Sigmoid colon (tissue), 6 donors: ENCODE measurements at regions not wholly inside any gene's neighbourhood (a gene's known extent, or its start where the extent isn't known, plus 50 kb on each side); places are given as distances from the start of the nearest gene placed in this dataset.

Experiments
- DNase-seq: peaks from one replicate; pipeline ENCODE4 v3.0.0-alpha.2; 2019
- H3K27ac ChIP-seq, 4 donors: fragments of 200-600 bp; sonication (generic); one replicate each; pipeline ENCODE4 v1.5.1; 2016 to 2019; ENCODE audit warnings: mild to moderate bottlenecking in 1 of 4
- H3K27me3 ChIP-seq, 3 donors: fragments of 200-600 bp; sonication (generic); one replicate each; pipeline ENCODE4 v1.5.1; 2019; ENCODE audit warnings: mild to moderate bottlenecking in 1 of 3
- H3K36me3 ChIP-seq, 4 donors: fragments of 200-600 bp; sonication (generic); one replicate each; pipeline ENCODE4 v1.5.1; 2016 to 2019
- H3K4me1 ChIP-seq, 4 donors: fragments of 200-600 bp; sonication (generic); one replicate each; pipeline ENCODE4 v1.5.1; 2017 to 2019
- H3K4me3 ChIP-seq, 4 donors: fragments of 200-600 bp; sonication (generic); one replicate each; pipeline ENCODE4 v1.5.1; 2017 to 2019; ENCODE audit warnings: mild to moderate bottlenecking in 2 of 4, moderate library complexity in 1 of 4
- H3K9me3 ChIP-seq, 4 donors: fragments of 200-600 bp in 3 of 4; sonication (generic) in 3 of 4; one replicate each; pipeline versions ENCODE4 v1.5.1 to v1.6.1; 2013 to 2019
- EP300 ChIP-seq, 4 donors: sonication (generic); formaldehyde crosslinking; IDR thresholded peaks; one replicate each; pipeline ENCODE4 v1.6.1; 2017; ENCODE audit warnings: antibody characterized with exemption in 4 of 4
- POLR2A ChIP-seq, 2 donors: fragments of 450-650 bp; IDR thresholded peaks; one replicate each; pipeline ENCODE4 v1.6.1; 2016; ENCODE audit warnings: antibody characterized with exemption in 2 of 2, mild to moderate bottlenecking in 2 of 2, moderate library complexity in 2 of 2
- POLR2AphosphoS5 ChIP-seq, 4 donors: sonication (generic); formaldehyde crosslinking; IDR thresholded peaks; one replicate each; pipeline ENCODE4 v1.6.1; 2017; ENCODE audit warnings: antibody characterized with exemption in 4 of 4
- WGBS, 2 donors: extraction: QIAGEN DNeasy Blood & Tissue Kit; methylation state at CpG; one replicate each; pipeline ENCODE4 v1.1.7; 2013; 5-methylcytosine and 5-hydroxymethylcytosine counted together
- intact Hi-C: fragments of 100-400 bp; cut with DNase I; formaldehyde crosslinking; loops from one replicate; pipeline ENCODE4 v1.15.1; 2023
- TF ChIP-seq, protein P1 (sequence below), 4 experiments: fragments of 450-650 bp in 3 of 4; fragments of 200-600 bp in 1 of 4; IDR thresholded peaks; one replicate each; pipeline ENCODE4 v1.5.1; 2016 to 2019; ENCODE audit warnings: antibody characterized with exemption in 4 of 4, mild to moderate bottlenecking in 3 of 4, moderate library complexity in 2 of 4
- donor health status: healthy with polysubstance abuse.
- donor health status: healthy.

DNA sequence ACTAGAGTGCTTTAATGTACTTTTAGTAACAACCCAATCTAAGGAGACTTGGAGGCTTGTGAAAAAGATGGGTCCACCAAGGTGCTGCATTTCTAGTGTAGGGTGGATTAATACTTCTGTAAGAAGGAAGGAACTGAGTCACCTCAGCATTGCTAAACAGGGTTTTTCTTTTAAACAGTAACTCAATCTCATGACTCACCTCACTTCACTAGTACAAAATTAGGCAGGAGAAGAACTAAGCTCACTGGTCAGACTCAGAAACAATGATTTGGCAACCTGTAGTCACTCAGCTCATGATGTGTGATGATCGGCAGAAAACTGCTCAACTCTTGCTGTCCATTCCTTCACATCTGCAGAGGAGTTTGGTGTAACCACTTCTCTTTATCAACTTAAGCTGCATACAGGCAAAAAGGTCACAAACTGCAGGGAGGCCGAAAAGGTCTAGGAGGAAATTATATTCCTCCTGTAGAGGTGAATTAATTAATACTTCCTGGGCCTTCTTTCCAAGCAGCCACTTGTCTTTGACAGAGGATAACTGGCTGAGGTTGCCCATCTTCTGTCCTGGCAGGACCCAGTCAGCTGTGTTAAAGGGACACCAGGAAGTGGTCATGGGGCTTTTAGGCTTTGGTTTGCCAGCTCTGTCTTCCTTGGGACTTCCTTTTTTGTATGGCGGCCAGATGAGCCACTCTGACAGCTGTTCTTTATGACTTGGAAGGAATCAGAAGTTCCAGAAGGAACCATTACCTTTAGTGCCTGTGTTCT is 466.9 kb downstream of the FUT8 start:
- H3K9me3 ChIP-seq = peaks cover 0 to 2% (median 0%) of the 10 kb centered on the region in 4 donors
- H3K27me3 ChIP-seq = no peaks in the 10 kb centered on the region
- no peaks in the 10 kb centered on the region for H3K4me1 ChIP-seq
- TF ChIP-seq POLR2A (IDR thresholded peaks at IDR 0.05) = no peak
- TF ChIP-seq POLR2AphosphoS5 (IDR thresholded peaks at IDR 0.05) = no peak
- TF ChIP-seq EP300 (IDR thresholded peaks at IDR 0.05) = no peak
- TF ChIP-seq, protein P1, sequence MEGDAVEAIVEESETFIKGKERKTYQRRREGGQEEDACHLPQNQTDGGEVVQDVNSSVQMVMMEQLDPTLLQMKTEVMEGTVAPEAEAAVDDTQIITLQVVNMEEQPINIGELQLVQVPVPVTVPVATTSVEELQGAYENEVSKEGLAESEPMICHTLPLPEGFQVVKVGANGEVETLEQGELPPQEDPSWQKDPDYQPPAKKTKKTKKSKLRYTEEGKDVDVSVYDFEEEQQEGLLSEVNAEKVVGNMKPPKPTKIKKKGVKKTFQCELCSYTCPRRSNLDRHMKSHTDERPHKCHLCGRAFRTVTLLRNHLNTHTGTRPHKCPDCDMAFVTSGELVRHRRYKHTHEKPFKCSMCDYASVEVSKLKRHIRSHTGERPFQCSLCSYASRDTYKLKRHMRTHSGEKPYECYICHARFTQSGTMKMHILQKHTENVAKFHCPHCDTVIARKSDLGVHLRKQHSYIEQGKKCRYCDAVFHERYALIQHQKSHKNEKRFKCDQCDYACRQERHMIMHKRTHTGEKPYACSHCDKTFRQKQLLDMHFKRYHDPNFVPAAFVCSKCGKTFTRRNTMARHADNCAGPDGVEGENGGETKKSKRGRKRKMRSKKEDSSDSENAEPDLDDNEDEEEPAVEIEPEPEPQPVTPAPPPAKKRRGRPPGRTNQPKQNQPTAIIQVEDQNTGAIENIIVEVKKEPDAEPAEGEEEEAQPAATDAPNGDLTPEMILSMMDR (IDR thresholded peaks at IDR 0.05) = no peak
- WGBS, 2 donors = 75 to 83% methylated on average over 3 of the region's 3 CpGs
- no peak overlapping the region for H3K4me3 ChIP-seq
- no peaks in the 10 kb centered on the region for H3K36me3 ChIP-seq
- H3K27ac ChIP-seq = no peak overlapping the region
- intact Hi-C loops = no loop called here
- DNase-seq = no peak

DNA sequence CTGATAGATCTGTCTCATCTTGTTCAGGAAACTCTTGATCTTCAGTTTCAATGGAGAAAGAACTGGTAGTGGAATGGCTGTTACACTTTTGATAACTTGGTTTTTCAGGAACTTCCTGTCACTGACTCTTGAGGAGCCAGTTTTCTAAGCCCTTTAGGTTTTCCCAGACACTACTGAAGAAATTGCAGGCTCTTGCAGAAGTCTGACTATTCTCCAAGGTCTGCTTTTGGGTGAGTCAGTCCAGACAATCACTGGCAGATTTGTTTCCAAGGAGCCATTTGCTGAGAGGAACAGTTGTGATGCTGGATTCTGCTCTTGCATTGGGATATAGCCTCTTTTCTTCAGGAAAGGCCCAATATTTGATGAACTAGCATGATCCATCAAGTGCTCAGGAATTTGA is 468.0 kb downstream of the FUT8 start:
- peaks cover 0 to 2% (median 0%) of the 10 kb centered on the region in 4 donors for H3K9me3 ChIP-seq
- no peaks in the 10 kb centered on the region for H3K4me1 ChIP-seq
- H3K36me3 ChIP-seq = no peaks in the 10 kb centered on the region
- no peak overlapping the region for H3K27ac ChIP-seq
- no peaks in the 10 kb centered on the region for H3K27me3 ChIP-seq
- intact Hi-C loops = no loop called here
- DNase-seq = no peak
- TF ChIP-seq EP300 (IDR thresholded peaks at IDR 0.05) = no peak
- no peak for TF ChIP-seq POLR2A (IDR thresholded peaks at IDR 0.05)
- TF ChIP-seq, protein P1 (IDR thresholded peaks at IDR 0.05) = no peak
- no peak for TF ChIP-seq POLR2AphosphoS5 (IDR thresholded peaks at IDR 0.05)
- no peak overlapping the region for H3K4me3 ChIP-seq

DNA sequence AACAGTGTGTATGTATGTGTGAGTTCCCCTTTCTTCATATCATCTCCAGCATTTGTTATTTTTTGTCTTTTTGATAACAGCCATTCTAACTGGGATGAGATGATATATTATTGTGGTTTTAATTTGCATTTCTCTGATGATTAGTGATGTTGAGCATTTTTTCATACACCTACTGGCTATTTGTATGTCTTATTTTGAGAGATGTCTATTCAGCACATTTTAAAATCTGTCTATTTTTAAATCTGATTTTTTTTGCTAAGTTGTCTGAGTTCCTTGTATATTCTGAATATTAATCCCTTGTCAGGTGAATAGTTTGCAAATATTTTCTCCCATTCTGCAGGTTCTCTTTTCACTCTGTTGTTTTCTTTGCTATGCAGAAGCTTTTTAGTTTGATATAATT is 469.1 kb downstream of the FUT8 start:
- Histone ChIP-seq H3K4me1 (no peaks in the 10 kb centered on the region), H3K4me3 (no peak overlapping the region), H3K27ac (no peak overlapping the region), H3K36me3 (no peaks in the 10 kb centered on the region), H3K9me3 (peaks cover 0 to 2% (median 0%) of the 10 kb centered on the region in 4 donors), H3K27me3 (no peaks in the 10 kb centered on the region)
- DNase-seq = no peak
- intact Hi-C loops = no loop called here
- TF ChIP-seq EP300 (IDR thresholded peaks at IDR 0.05) = no peak
- TF ChIP-seq POLR2AphosphoS5 (IDR thresholded peaks at IDR 0.05) = no peak
- TF ChIP-seq, protein P1 (IDR thresholded peaks at IDR 0.05) = no peak
- no peak for TF ChIP-seq POLR2A (IDR thresholded peaks at IDR 0.05)

DNA sequence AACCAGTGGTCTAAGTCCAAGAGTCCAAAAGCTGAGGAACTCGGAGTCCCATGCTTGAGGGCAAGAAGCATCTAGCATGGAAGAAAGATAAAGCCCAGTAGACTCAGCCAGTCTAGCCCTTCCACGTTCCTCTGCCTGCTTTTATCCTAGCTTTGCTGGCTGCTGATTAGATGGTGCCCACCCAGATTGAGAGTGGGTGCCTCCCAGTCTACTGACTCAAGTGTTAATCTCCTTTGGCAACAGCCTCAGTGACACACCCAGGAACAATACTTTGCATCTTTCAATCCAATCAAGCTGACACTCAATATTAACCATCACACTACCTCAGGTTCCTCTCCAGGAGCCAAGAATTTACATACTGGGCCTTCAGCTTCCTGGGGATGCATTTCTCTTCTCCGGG is 476.1 kb downstream of the FUT8 start:
- intact Hi-C loops = no loop called here
- H3K36me3 ChIP-seq = no peaks in the 10 kb centered on the region

More for the DNA sequence above, 476.1 kb downstream of the FUT8 start:
- WGBS, 2 donors = 53 to 77% methylated on average over 3 of the region's 3 CpGs
- DNase-seq = no peak
- peaks cover 0 to 3% (median 1%) of the 10 kb centered on the region in 4 donors for H3K9me3 ChIP-seq
- H3K27me3 ChIP-seq = no peaks in the 10 kb centered on the region
- no peak overlapping the region for H3K4me3 ChIP-seq
- H3K4me1 ChIP-seq = no peaks in the 10 kb centered on the region
- no peak for TF ChIP-seq POLR2A (IDR thresholded peaks at IDR 0.05)
- TF ChIP-seq, protein P1 (IDR thresholded peaks at IDR 0.05) = no peak
- TF ChIP-seq EP300 (IDR thresholded peaks at IDR 0.05) = no peak
- no peak for TF ChIP-seq POLR2AphosphoS5 (IDR thresholded peaks at IDR 0.05)
- H3K27ac ChIP-seq = no peak overlapping the region
